ENCODE measurements at regions not wholly inside any gene's neighbourhood (a gene's known extent, or its start where the extent isn't known, plus 50 kb on each side); places are given as distances from the start of the nearest gene placed in this dataset.
"Not testable (repeated sequence)": the region's sequence is repeated elsewhere in the genome, so short reads cannot be mapped to it uniquely, and the experiment has no call there.

GRCh38 chr20:6420336-6420735 is 297.5 kb upstream of the FERMT1 start:
- no peak for DNase-seq (ENCODE audit: low read depth)

GRCh38 chr20:6418732-6419131 is 295.9 kb upstream of the FERMT1 start:
- DNase-seq (ENCODE audit: low read depth) = no peak

- no peak for DNase-seq (ENCODE audit: low read depth)
These were observed 293.5 kb upstream of the FERMT1 start for GRCh38 chr20:6416371-6416770.

GRCh38 chr20:6411651-6412050 is 288.8 kb upstream of the FERMT1 start:
- no peak for DNase-seq (ENCODE audit: low read depth)

- DNase-seq (ENCODE audit: low read depth) = no peak
These were observed 287.9 kb upstream of the FERMT1 start for GRCh38 chr20:6410721-6411120.

- no peak for DNase-seq (ENCODE audit: low read depth)
These were observed 284.3 kb upstream of the FERMT1 start for GRCh38 chr20:6407163-6407562.

GRCh38 chr20:6401893-6402557 is 279.2 kb upstream of the FERMT1 start:
- no peak for DNase-seq (ENCODE audit: low read depth)

GRCh38 chr20:6397115-6397514 is 274.3 kb upstream of the FERMT1 start:
- DNase-seq (ENCODE audit: low read depth) = no peak

- DNase-seq (ENCODE audit: low read depth) = no peak
These were observed 272.9 kb upstream of the FERMT1 start for GRCh38 chr20:6395695-6396094.

- DNase-seq (ENCODE audit: low read depth) = no peak
These were observed 265.9 kb upstream of the FERMT1 start for GRCh38 chr20:6388671-6389197.

- DNase-seq (ENCODE audit: low read depth) = no peak
These were observed 262.2 kb upstream of the FERMT1 start for GRCh38 chr20:6384956-6385486.

GRCh38 chr20:6384380-6384779 is 261.6 kb upstream of the FERMT1 start:
- DNase-seq (ENCODE audit: low read depth) = no peak

GRCh38 chr20:6381887-6382286 is 259.1 kb upstream of the FERMT1 start:
- DNase-seq (ENCODE audit: low read depth) = peak; percentile 3

GRCh38 chr20:6362245-6362644 is 239.4 kb upstream of the FERMT1 start:
- no peak for DNase-seq (ENCODE audit: low read depth)

GRCh38 chr20:6360766-6361165 is 237.9 kb upstream of the FERMT1 start:
- no peak for DNase-seq (ENCODE audit: low read depth)

- no peak for DNase-seq (ENCODE audit: low read depth)
These were observed 233.1 kb upstream of the FERMT1 start for GRCh38 chr20:6355754-6356451.

- no peak for DNase-seq (ENCODE audit: low read depth)
These were observed 226.1 kb upstream of the FERMT1 start for GRCh38 chr20:6348908-6349307.

GRCh38 chr20:6347916-6348315 is 225.1 kb upstream of the FERMT1 start:
- DNase-seq (ENCODE audit: low read depth) = no peak

- no peak for DNase-seq (ENCODE audit: low read depth)
These were observed 218.7 kb upstream of the FERMT1 start for GRCh38 chr20:6341491-6341890.

- DNase-seq (ENCODE audit: low read depth) = no peak
These were observed 216.3 kb upstream of the FERMT1 start for GRCh38 chr20:6339176-6339575.

- no peak for DNase-seq (ENCODE audit: low read depth)
These were observed 210.3 kb upstream of the FERMT1 start for GRCh38 chr20:6333110-6333509.

- DNase-seq (ENCODE audit: low read depth) = not testable (repeated sequence)
These were observed 198.4 kb upstream of the FERMT1 start for GRCh38 chr20:6321235-6321634.
